GM19397 (cell line): ENCODE measurements at regions not wholly inside any gene's neighbourhood (a gene's known extent, or its start where the extent isn't known, plus 50 kb on each side); places are given as distances from the start of the nearest gene placed in this dataset.
"Not testable (repeated sequence)": the region's sequence is repeated elsewhere in the genome, so short reads cannot be mapped to it uniquely, and the experiment has no call there.

ENCODE experiments used
- ATAC-seq: cut with Tn5 transposase; IDR thresholded peaks from one replicate; pipeline ENCODE4 v1.9.1; 2021; ENCODE audit warnings: mild to moderate bottlenecking, moderate library complexity; ENCODE audit not compliant: unreplicated experiment

GRCh38 chr11:121907379-121907778 lies 208.6 kb downstream of the BLID start:
- no peak for ATAC-seq

- no peak for ATAC-seq
Observed at GRCh38 chr11:121904148-121904547, 211.9 kb downstream of the BLID start.

GRCh38 chr11:121901886-121902285 lies 214.1 kb downstream of the BLID start:
- no peak for ATAC-seq

DNA sequence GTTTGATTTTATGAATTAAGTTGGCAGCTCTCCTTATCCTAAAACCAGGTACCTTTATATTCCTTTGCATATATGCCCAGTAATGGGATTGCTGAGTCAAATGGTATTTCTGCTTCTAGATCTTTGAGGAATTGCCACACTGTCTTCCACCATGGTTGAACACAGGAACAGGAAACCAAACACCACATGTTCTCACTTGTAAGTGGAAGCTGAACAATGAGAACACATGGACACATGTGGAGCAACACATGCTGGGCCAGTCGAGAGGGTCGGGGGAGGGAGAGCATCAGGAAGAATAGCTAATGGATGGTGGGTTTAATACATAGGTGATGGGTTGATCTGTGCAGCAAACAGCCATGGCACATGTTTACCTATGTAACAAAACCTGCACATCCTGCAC lies 214.6 kb downstream of the BLID start:
- not testable (repeated sequence) for ATAC-seq

GRCh38 chr11:121899520-121899919 lies 216.5 kb downstream of the BLID start:
- no peak for ATAC-seq

- no peak for ATAC-seq
Observed at GRCh38 chr11:121898903-121899302, 217.1 kb downstream of the BLID start.

- ATAC-seq: no peak
Observed at GRCh38 chr11:121895919-121896318, 220.1 kb downstream of the BLID start.

DNA sequence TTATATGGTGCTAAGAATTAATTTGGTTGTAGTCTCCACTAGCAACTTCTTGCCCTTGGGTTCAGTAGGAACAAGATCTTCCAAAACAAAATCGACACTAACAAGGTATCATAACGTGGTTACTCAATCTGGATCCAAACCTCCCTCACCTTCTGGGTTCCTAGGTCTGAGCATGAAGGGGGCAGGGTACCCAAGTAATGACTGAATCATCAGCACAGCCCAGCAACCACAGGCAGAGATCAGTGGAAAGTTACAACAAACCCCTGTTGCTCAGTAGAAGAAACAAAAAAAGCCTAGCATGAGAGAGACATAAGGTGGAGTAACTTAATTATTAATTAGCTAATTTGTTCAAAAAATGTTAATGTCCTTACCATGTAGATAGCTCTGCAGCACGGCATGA lies 221.4 kb downstream of the BLID start:
- no peak for ATAC-seq

- no peak for ATAC-seq
Observed at GRCh38 chr11:121892863-121893262, 223.2 kb downstream of the BLID start.

- no peak for ATAC-seq
Observed at GRCh38 chr11:121892131-121892681, 223.8 kb downstream of the BLID start.

DNA sequence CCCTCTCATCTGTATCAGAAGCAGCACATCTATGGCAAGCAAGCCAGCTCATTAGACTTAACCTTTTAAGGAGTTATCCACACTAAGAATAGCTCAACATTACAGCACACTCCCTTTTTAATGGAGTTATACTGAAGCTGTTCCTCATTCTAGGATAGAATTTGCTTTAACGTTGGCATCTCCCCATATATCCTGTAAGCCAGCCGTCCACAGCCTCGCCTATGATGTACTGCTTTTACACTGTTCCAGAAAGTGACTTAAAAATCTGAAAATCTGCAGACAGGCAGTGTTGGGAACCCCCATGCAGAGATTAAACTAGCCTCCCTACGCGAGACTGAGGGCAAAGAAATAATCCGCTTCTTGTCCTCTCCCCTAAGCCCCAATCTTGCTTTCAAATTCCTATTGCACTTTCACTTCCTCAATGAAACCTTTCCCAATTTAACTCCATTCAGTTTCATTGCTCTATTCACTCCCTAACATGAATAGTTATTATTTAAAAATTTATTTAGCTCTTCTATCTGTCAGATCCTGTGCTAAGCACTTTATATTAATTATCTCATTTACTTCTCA lies 225.0 kb downstream of the BLID start:
- no peak for ATAC-seq

DNA sequence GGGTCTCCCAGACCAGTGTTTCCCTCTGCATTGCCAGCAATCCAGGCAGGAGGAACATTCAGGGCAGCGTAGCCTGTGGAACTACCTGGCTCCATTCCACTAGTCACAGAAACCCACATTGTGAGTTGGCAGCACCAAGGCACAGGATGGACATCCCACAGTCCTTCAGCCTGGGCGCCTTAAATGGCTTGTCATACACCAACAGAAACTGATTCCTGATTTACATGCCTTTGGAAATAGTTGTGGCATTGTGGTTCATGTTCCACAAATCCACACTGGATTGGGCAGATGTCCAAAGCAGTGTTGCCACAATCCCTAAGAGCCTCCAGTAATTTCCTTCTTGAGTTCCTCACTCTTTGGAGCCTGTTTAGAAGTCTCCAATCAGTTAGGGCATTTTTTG lies 225.6 kb downstream of the BLID start:
- ATAC-seq: no peak

GRCh38 chr11:121889931-121890330 lies 226.1 kb downstream of the BLID start:
- ATAC-seq: no peak

- ATAC-seq: no peak
Observed at GRCh38 chr11:121889186-121889585, 226.8 kb downstream of the BLID start.

GRCh38 chr11:121887976-121888557 lies 227.9 kb downstream of the BLID start:
- no peak for ATAC-seq

GRCh38 chr11:121887569-121887968 lies 228.4 kb downstream of the BLID start:
- ATAC-seq: no peak

DNA sequence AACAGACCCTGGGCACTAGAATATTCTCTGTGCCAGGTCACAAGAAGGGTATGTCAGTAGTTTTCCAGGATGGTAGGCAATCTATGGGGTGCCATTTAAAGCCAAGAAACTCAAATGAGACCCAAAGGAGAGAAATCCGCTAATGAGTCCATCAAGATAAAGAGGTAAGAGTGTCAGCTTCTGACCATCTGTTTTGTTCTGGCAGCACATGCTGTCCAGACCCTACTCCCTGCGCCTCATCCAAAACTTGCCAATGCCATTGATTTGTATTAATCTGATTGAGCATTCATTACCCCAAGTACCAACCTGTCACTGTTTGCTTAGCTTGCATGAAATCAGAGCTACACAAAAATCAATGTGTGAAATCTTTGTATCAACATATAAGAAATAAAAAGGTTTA lies 229.0 kb downstream of the BLID start:
- no peak for ATAC-seq

- no peak for ATAC-seq
Observed at GRCh38 chr11:121886005-121886734, 229.8 kb downstream of the BLID start.

- ATAC-seq: no peak
Observed at GRCh38 chr11:121884626-121885025, 231.4 kb downstream of the BLID start.

GRCh38 chr11:121881806-121882205 lies 234.2 kb downstream of the BLID start:
- no peak for ATAC-seq

GRCh38 chr11:121877152-121877551 lies 238.9 kb downstream of the BLID start:
- no peak for ATAC-seq

DNA sequence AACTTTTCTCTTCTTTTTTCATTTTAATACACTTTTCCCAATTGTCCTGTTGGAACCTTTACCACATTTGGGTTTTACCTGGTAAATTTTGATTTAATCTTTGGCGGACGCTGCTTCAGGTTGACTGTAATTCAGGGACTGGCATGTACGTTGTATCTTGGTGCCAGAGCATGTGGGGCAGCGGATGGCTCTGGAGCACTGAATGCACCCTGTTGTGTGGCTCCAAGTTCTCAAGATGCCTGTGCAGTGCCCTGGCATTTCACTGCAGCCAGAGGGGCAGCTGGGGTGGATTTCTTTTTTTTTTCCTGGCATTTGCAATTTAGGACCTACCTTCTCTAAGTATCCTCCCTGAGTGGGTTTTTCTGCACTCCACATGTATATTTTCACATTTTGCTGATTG lies 242.2 kb downstream of the BLID start:
- no peak for ATAC-seq
